Esophagus muscularis mucosa (tissue), 4 donors: ENCODE measurements at regions not wholly inside any gene's neighbourhood (a gene's known extent, or its start where the extent isn't known, plus 50 kb on each side); places are given as distances from the start of the nearest gene placed in this dataset.

ENCODE experiments used
- DNase-seq: peaks from one replicate; pipeline ENCODE4 v3.0.0-alpha.2; 2017; ENCODE audit errors: extremely low spot score
- H3K27ac ChIP-seq, 4 donors: fragments of 200-600 bp; sonication (generic); replicated peaks in 1 of 4; 1 replicate in 3 of 4; 2 replicates in 1 of 4; pipeline ENCODE4 v1.5.1; 2016 to 2019; ENCODE audit warnings: mild to moderate bottlenecking in 1 of 4
- H3K27me3 ChIP-seq, 4 donors: fragments of 200-600 bp; sonication (generic); one replicate each; pipeline versions ENCODE4 v1.5.1 to v1.6.0; 2016 to 2019
- H3K36me3 ChIP-seq, 4 donors: fragments of 200-600 bp; sonication (generic); one replicate each; pipeline ENCODE4 v1.5.1; 2016 to 2019
- H3K4me1 ChIP-seq, 4 donors: fragments of 200-600 bp; sonication (generic); one replicate each; pipeline ENCODE4 v1.5.1; 2016 to 2019
- H3K4me3 ChIP-seq, 4 donors: fragments of 200-600 bp; sonication (generic); 1 replicate in 2 of 4; 2 replicates in 2 of 4; pipeline ENCODE4 v1.5.1; 2016 to 2019; ENCODE audit warnings: mild to moderate bottlenecking in 4 of 4, moderate library complexity in 1 of 4
- H3K9me3 ChIP-seq, 4 donors: fragments of 200-600 bp; sonication (generic); 1 replicate in 3 of 4; 2 replicates in 1 of 4; pipeline ENCODE4 v1.5.1; 2016 to 2019
- EP300 ChIP-seq: sonication (generic); formaldehyde crosslinking; IDR thresholded peaks from one replicate; pipeline ENCODE4 v1.6.1; 2017; ENCODE audit warnings: antibody characterized with exemption
- POLR2A ChIP-seq: fragments of 450-650 bp; IDR thresholded peaks from one replicate; pipeline ENCODE4 v1.6.1; 2017; ENCODE audit warnings: antibody characterized with exemption, moderate library complexity, mild to moderate bottlenecking, low read depth
- POLR2AphosphoS5 ChIP-seq, 2 donors: sonication (generic); formaldehyde crosslinking; IDR thresholded peaks; one replicate each; pipeline ENCODE4 v1.6.1; 2017; ENCODE audit warnings: antibody characterized with exemption in 2 of 2
- WGBS: methylation state at CpG from one replicate; pipeline ENCODE4 v1.1.5; 2018; 5-methylcytosine and 5-hydroxymethylcytosine counted together
- intact Hi-C: fragments of 100-400 bp; cut with DNase I; formaldehyde crosslinking; loops from one replicate; pipeline ENCODE4 v1.15.1; 2023
- TF ChIP-seq, protein P1 (sequence below), 3 experiments: fragments of 200-600 bp in 2 of 3; fragments of 450-650 bp in 1 of 3; sonication (generic) in 2 of 3; IDR thresholded peaks; one replicate each; pipeline ENCODE4 v1.5.1; 2017 to 2019; ENCODE audit warnings: antibody characterized with exemption in 3 of 3, mild to moderate bottlenecking in 2 of 3, moderate library complexity in 1 of 3

DNA sequence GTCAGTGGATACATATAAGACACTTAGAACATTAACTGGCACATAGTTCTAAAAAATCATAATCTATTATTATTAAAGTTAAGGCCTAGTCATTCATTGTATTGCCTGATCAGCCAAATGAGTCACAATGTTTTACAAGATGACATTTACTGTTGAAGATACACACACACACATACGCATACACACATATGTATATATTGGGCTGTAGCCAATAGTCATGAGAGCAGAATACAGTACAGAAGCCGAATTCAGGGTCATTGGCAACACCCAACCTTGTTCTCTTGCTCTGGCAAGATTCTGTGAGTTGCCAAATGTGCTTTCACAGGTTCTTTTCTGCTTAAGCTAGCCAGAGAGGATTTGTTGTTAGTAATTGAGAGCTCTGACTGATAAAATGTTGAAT, 922.8 kb upstream of the MAP3K7 start:
- WGBS = 56% methylated on average over 2 of the region's 2 CpGs
- no peaks in the 10 kb centered on the region for H3K4me1 ChIP-seq
- no peaks in the 10 kb centered on the region for H3K36me3 ChIP-seq
- H3K9me3 ChIP-seq = no peaks in the 10 kb centered on the region
- no peak overlapping the region for H3K27ac ChIP-seq
- no peak for TF ChIP-seq POLR2A
- TF ChIP-seq EP300 = no peak
- TF ChIP-seq, protein P1, sequence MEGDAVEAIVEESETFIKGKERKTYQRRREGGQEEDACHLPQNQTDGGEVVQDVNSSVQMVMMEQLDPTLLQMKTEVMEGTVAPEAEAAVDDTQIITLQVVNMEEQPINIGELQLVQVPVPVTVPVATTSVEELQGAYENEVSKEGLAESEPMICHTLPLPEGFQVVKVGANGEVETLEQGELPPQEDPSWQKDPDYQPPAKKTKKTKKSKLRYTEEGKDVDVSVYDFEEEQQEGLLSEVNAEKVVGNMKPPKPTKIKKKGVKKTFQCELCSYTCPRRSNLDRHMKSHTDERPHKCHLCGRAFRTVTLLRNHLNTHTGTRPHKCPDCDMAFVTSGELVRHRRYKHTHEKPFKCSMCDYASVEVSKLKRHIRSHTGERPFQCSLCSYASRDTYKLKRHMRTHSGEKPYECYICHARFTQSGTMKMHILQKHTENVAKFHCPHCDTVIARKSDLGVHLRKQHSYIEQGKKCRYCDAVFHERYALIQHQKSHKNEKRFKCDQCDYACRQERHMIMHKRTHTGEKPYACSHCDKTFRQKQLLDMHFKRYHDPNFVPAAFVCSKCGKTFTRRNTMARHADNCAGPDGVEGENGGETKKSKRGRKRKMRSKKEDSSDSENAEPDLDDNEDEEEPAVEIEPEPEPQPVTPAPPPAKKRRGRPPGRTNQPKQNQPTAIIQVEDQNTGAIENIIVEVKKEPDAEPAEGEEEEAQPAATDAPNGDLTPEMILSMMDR (IDR thresholded peaks at IDR 0.05) = no peak
- no peak for TF ChIP-seq POLR2AphosphoS5 (IDR thresholded peaks at IDR 0.05)
- DNase-seq = no peak
- no peaks in the 10 kb centered on the region for H3K27me3 ChIP-seq
- intact Hi-C loops = no loop called here
- H3K4me3 ChIP-seq = no peak overlapping the region

DNA sequence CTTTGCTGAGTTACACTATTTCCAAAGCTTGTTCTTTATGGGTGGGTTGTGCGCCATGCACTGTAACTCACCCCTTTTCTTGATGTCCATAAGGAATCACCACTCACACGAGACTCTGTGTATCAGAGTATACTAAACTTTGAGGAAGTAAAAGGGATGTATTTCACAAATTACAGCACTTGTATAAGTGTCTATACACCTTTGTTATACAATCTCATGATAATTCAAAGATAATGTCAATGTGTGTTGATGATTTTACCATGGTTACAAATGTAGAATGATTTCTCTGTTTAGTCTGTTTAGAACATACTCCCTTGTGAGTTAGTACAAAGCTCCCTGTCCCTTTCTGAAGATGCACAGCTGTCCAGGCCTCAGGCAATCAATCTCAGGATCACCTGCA, 922.2 kb upstream of the MAP3K7 start:
- H3K27ac ChIP-seq = no peak overlapping the region
- intact Hi-C loops = no loop called here
- H3K9me3 ChIP-seq = no peaks in the 10 kb centered on the region
- no peaks in the 10 kb centered on the region for H3K4me1 ChIP-seq
- WGBS = 84% methylated on average over 2 of the region's 2 CpGs
- TF ChIP-seq POLR2AphosphoS5 (IDR thresholded peaks at IDR 0.05) (no peak), POLR2A (no peak), EP300 (no peak)
- TF ChIP-seq, protein P1 (IDR thresholded peaks at IDR 0.05) = no peak
- H3K36me3 ChIP-seq = no peaks in the 10 kb centered on the region
- no peak overlapping the region for H3K4me3 ChIP-seq
- H3K27me3 ChIP-seq = no peaks in the 10 kb centered on the region
- DNase-seq = no peak

DNA sequence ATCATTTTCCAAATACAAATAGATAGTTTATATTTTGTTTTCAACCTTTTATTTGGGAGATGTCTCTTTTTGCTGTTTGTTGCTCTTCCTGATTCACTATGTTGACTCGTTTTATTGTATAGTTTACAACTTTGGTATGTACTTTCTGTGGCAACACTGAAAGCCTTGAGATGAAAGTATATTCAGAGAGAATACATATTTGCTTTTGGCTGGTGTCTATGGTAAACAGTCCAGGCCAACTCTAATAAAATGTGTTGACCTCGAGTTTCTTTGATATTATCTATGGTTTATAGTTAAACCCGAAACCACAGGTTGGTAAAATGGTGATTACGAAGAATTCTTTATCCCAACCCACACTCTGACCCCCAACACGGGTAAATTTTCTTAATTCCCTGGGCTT, 919.6 kb upstream of the MAP3K7 start:
- Histone ChIP-seq H3K4me1 (no peaks in the 10 kb centered on the region), H3K4me3 (no peak overlapping the region), H3K9me3 (no peaks in the 10 kb centered on the region), H3K27me3 (no peaks in the 10 kb centered on the region), H3K36me3 (no peaks in the 10 kb centered on the region), H3K27ac (no peak overlapping the region)
- no peak for DNase-seq
- 90% methylated on average over 5 of the region's 5 CpGs for WGBS
- intact Hi-C loops = no loop called here
- TF ChIP-seq POLR2AphosphoS5 (IDR thresholded peaks at IDR 0.05) (no peak), EP300 (no peak), POLR2A (no peak)
- TF ChIP-seq, protein P1 (IDR thresholded peaks at IDR 0.05) = no peak

DNA sequence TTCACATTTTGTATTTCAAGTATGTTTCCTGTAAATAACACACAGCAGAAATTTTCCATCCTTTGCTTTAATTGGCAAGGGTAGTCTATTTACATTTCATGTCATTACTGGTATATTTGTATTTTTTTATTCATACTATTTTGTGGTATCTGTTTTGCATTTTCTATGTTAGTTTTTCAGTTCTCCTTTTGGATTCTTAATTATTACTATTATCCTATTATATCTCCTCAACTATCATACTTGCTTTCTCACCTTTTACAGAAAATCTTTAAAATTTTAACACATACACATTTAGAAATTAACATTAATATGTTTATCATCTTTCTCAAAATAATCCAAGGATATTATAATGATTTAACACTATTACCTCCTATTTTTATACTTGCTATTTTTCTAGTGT, 918.3 kb upstream of the MAP3K7 start:
- Histone ChIP-seq H3K36me3 (no peaks in the 10 kb centered on the region), H3K27ac (no peak overlapping the region), H3K4me3 (no peak overlapping the region), H3K4me1 (no peaks in the 10 kb centered on the region), H3K27me3 (no peaks in the 10 kb centered on the region), H3K9me3 (no peaks in the 10 kb centered on the region)
- TF ChIP-seq POLR2AphosphoS5 (IDR thresholded peaks at IDR 0.05) = no peak
- intact Hi-C loops = no loop called here
- no peak for DNase-seq

DNA sequence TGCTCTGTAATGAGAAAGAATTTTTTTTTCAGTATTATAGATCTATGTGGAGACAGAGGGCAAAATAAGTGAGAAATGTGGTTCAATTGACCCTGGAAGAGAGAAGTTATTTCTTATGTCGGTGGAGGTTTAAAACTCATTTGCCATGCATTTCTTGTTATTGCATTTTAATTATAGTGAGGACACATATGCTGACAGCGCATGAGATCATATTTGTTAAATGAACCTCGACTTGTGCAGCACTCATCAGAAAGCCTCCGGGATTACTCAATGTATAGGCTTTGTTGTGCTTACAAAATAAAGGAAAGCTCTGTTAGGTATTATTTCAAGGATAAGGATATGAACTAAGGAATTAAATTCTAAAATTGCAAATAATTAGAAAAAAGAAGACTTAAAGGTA, 915.1 kb upstream of the MAP3K7 start:
- Histone ChIP-seq H3K9me3 (no peaks in the 10 kb centered on the region), H3K4me3 (no peak overlapping the region), H3K27ac (no peak overlapping the region), H3K4me1 (no peaks in the 10 kb centered on the region), H3K27me3 (no peaks in the 10 kb centered on the region), H3K36me3 (no peaks in the 10 kb centered on the region)
- TF ChIP-seq, protein P1 (IDR thresholded peaks at IDR 0.05) = no peak
- TF ChIP-seq EP300 (no peak), POLR2AphosphoS5 (IDR thresholded peaks at IDR 0.05) (no peak), POLR2A (no peak)
- 73% methylated on average over 4 of the region's 4 CpGs for WGBS
- intact Hi-C loops = no loop called here
- no peak for DNase-seq
